OCI-LY3 (cell line): ENCODE measurements at regions not wholly inside any gene's neighbourhood (a gene's known extent, or its start where the extent isn't known, plus 50 kb on each side); places are given as distances from the start of the nearest gene placed in this dataset.
"Not testable (repeated sequence)": the region's sequence is repeated elsewhere in the genome, so short reads cannot be mapped to it uniquely, and the experiment has no call there.

Source experiments
- H2AFZ ChIP-seq: fragments of 200-600, 300-600 bp; shearing (Covaris generic); 2 replicates; pipeline ENCODE4 v1.6.0; 2014; ENCODE audit warnings: antibody characterized with exemption, low read depth, low read length
- H3K27ac ChIP-seq: fragments of 200-600, 300-600 bp; sonication (generic); 2 replicates; pipeline ENCODE4 v1.5.1; 2014; ENCODE audit warnings: mild to moderate bottlenecking, low read length, moderate library complexity, mixed read lengths
- H3K27me3 ChIP-seq: fragments of 200-600, 300-600 bp; sonication (generic); 2 replicates; pipeline ENCODE4 v1.6.1; 2014; ENCODE audit warnings: low read depth, low read length, mixed read lengths
- H3K36me3 ChIP-seq: fragments of 200-600, 300-600 bp; sonication (generic); replicated peaks from 2 replicates; pipeline ENCODE3; 2014; ENCODE audit warnings: low read depth, low read length, mixed read lengths
- H3K4me1 ChIP-seq: fragments of 300-600, 200-600 bp; sonication (generic); 2 replicates; pipeline ENCODE4 v1.6.1; 2014; ENCODE audit warnings: low read length, mixed read lengths
- H3K4me2 ChIP-seq: fragments of 200-600, 300-600 bp; sonication (generic); 2 replicates; pipeline ENCODE4 v1.6.1; 2014; ENCODE audit warnings: low read length, mixed read lengths
- H3K4me3 ChIP-seq: fragments of 300-600, 200-600 bp; sonication (generic); 2 replicates; pipeline ENCODE4 v1.5.1; 2014; ENCODE audit warnings: antibody characterized with exemption, mild to moderate bottlenecking, low read length, moderate library complexity
- H3K79me2 ChIP-seq: fragments of 300-600, 200-600 bp; shearing (Covaris generic); 2 replicates; pipeline ENCODE4 v1.6.1; 2014; ENCODE audit warnings: mild to moderate bottlenecking, low read length, mixed read lengths
- H3K9ac ChIP-seq: fragments of 300-600, 200-600 bp; shearing (Covaris generic); 2 replicates; pipeline ENCODE4 v1.6.0; 2014; ENCODE audit warnings: mild to moderate bottlenecking, low read length, moderate library complexity
- H3K9me3 ChIP-seq: fragments of 200-600, 300-600 bp; shearing (Covaris generic); 2 replicates; pipeline ENCODE4 v1.6.1; 2014; ENCODE audit warnings: low read length, mixed read lengths; ENCODE audit not compliant: insufficient read depth
- H4K20me1 ChIP-seq: fragments of 200-600, 300-600 bp; sonication (generic); 2 replicates; pipeline ENCODE4 v1.6.1; 2016; ENCODE audit warnings: low read length, mixed read lengths; ENCODE audit not compliant: insufficient read depth
- EZH2phosphoT487 ChIP-seq: fragments of 200-600 bp; shearing (Covaris generic); IDR thresholded peaks from 2 replicates; pipeline ENCODE4 v1.6.1; 2018; ENCODE audit warnings: antibody characterized with exemption, mixed run types, low read depth
- TF ChIP-seq, protein P1 (sequence below): fragments of 200-600, 300-600 bp; sonication (generic); IDR thresholded peaks from 2 replicates; pipeline ENCODE4 v1.5.1; 2014; ENCODE audit warnings: antibody characterized with exemption, low read length, low read depth

GRCh38 chr12:65728455-65728847 lies 95.8 kb upstream of the HMGA2 start:
- Histone ChIP-seq H3K27me3 (no peaks in the 10 kb centered on the region), H3K36me3 (no peaks in the 10 kb centered on the region), H3K9me3 (no peaks in the 10 kb centered on the region), H2AFZ (no peak overlapping the region), H3K27ac (no peak overlapping the region), H3K9ac (no peak overlapping the region), H3K4me2 (no peak overlapping the region), H4K20me1 (no peaks in the 10 kb centered on the region), H3K4me3 (no peak overlapping the region), H3K4me1 (no peaks in the 10 kb centered on the region), H3K79me2 (no peaks in the 10 kb centered on the region)
- TF ChIP-seq EZH2phosphoT487: no peak
- TF ChIP-seq, protein P1, sequence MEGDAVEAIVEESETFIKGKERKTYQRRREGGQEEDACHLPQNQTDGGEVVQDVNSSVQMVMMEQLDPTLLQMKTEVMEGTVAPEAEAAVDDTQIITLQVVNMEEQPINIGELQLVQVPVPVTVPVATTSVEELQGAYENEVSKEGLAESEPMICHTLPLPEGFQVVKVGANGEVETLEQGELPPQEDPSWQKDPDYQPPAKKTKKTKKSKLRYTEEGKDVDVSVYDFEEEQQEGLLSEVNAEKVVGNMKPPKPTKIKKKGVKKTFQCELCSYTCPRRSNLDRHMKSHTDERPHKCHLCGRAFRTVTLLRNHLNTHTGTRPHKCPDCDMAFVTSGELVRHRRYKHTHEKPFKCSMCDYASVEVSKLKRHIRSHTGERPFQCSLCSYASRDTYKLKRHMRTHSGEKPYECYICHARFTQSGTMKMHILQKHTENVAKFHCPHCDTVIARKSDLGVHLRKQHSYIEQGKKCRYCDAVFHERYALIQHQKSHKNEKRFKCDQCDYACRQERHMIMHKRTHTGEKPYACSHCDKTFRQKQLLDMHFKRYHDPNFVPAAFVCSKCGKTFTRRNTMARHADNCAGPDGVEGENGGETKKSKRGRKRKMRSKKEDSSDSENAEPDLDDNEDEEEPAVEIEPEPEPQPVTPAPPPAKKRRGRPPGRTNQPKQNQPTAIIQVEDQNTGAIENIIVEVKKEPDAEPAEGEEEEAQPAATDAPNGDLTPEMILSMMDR: no peak

DNA sequence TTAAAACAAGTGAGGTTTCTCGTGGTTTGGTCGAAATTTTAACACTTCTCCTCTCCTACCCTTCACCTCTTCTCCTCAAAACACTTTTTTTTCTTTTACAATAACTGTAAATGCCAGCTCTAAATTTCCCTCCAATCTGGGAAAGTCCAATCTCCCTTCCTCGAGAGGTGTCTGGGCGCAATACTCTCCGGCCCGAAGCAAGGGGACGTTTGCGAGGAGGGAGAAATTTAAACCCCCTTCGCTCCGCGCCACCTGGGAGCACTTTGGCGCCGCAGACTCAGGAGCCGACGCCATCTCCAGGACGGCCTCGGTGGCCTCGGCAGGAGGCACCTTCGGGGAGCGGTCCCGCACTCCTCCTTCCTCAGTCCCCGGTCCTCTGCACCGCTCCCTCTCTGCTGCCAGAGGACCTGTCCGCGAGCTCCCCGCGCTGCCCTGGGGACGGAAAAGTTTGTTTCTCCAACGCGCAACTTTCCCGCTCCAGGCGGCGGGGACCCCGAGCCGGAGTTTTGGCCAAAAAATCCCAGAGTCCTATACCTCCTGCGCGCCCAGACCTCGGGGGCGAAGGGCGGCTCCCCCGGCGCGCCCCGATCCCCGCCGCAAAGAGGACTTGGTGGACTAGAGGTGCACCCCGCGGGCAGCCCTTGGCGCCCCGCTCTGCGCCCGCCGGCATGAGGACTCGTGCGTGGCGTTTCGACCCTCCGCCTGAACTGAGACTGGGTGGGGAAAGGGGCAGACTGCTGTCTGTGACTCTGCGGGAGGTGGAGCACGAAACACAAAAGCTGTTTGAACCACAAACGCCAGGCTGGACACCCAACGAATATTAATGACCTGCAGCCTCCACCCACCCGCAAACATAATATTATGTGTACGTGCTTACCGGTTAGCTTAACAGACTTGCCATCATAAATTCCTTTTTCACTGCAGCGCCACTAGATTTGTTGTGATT lies 95.2 kb upstream of the HMGA2 start:
- Histone ChIP-seq H2AFZ (no peak overlapping the region), H3K4me2 (no peak overlapping the region)

DNA sequence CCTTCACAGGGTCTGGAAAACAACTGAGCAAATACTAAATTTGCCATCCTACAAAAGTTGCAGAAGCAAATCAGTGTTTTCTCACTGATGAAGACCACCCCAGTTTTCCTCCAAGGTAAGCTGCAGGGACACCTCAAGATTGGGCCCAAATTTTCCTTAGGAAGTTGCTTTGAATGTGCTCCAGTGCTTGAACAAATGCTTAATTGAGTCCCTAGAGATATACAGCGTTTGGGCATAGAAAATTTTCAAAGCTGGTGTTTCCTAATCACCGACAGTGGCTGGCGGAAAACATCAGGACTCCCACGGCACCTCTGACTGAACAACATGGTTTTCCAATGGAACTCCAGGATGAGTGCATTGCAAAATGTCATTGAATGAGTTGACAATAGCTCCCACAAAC lies 92.5 kb upstream of the HMGA2 start:
- no peaks in the 10 kb centered on the region for H3K9me3 ChIP-seq
- H3K4me2 ChIP-seq: no peak overlapping the region
- H3K9ac ChIP-seq: no peak overlapping the region
- no peak for TF ChIP-seq EZH2phosphoT487
- TF ChIP-seq, protein P1: no peak
- H3K27me3 ChIP-seq: no peaks in the 10 kb centered on the region
- H3K36me3 ChIP-seq: no peaks in the 10 kb centered on the region
- H3K79me2 ChIP-seq: no peaks in the 10 kb centered on the region
- no peaks in the 10 kb centered on the region for H3K4me1 ChIP-seq
- H4K20me1 ChIP-seq: no peaks in the 10 kb centered on the region
- H3K4me3 ChIP-seq: no peak overlapping the region
- no peak overlapping the region for H2AFZ ChIP-seq
- no peak overlapping the region for H3K27ac ChIP-seq

More for the DNA sequence above, 95.2 kb upstream of the HMGA2 start:
- Histone ChIP-seq H3K36me3 (no peaks in the 10 kb centered on the region), H3K4me1 (no peaks in the 10 kb centered on the region), H3K27me3 (no peaks in the 10 kb centered on the region), H3K9me3 (no peaks in the 10 kb centered on the region), H3K9ac (no peak overlapping the region), H3K79me2 (no peaks in the 10 kb centered on the region), H3K27ac (no peak overlapping the region), H3K4me3 (no peak overlapping the region), H4K20me1 (no peaks in the 10 kb centered on the region)
- TF ChIP-seq EZH2phosphoT487: no peak

DNA sequence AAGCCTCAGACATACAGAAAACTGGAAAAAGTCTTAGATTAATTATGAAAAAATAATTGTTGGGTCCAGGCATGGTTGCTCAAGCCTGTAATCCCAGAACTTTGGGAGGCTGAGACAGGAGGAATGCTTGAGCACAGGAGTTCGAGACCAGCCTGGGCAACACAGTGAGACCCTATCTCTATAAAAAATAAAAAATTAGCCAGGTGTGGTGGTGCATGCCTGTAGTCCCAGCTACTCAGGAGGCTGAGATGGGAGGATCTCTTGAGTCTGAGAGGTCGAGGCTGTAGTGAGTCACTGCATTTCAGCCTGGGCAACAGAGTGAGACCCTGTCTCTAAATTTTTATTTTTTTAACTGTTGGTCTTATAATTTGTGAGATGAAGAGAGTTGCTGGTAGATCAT lies 90.6 kb upstream of the HMGA2 start:
- not testable (repeated sequence) for H3K4me2 ChIP-seq, H3K4me1 ChIP-seq, H2AFZ ChIP-seq, H3K4me3 ChIP-seq, H4K20me1 ChIP-seq, H3K79me2 ChIP-seq, H3K9me3 ChIP-seq, H3K36me3 ChIP-seq, H3K9ac ChIP-seq, H3K27me3 ChIP-seq, H3K27ac ChIP-seq

GRCh38 chr12:65734226-65734625 lies 90.1 kb upstream of the HMGA2 start:
- Histone ChIP-seq H3K4me1 (no peaks in the 10 kb centered on the region), H3K9me3 (no peaks in the 10 kb centered on the region), H3K27me3 (no peaks in the 10 kb centered on the region), H3K79me2 (no peaks in the 10 kb centered on the region), H4K20me1 (no peaks in the 10 kb centered on the region), H3K27ac (no peak overlapping the region), H2AFZ (no peak overlapping the region), H3K36me3 (no peaks in the 10 kb centered on the region), H3K4me2 (no peak overlapping the region), H3K4me3 (no peak overlapping the region), H3K9ac (no peak overlapping the region)
- TF ChIP-seq, protein P1: no peak
- no peak for TF ChIP-seq EZH2phosphoT487
